Retinal pigment epithelial cell (primary cell): ENCODE measurements at regions not wholly inside any gene's neighbourhood (a gene's known extent, or its start where the extent isn't known, plus 50 kb on each side); places are given as distances from the start of the nearest gene placed in this dataset.

Experiments used
- DNase-seq: peaks from one replicate; pipeline ENCODE4 v3.0.0-alpha.2; 2010; ENCODE audit warnings: low read depth
- H3K4me3 ChIP-seq: 2 replicates; pipeline ENCODE4 v1.5.1; 2011; ENCODE audit warnings: mild to moderate bottlenecking, low read length, control low read depth, moderate library complexity
- CTCF ChIP-seq: conservative IDR thresholded peaks from 2 replicates; pipeline ENCODE4 v1.5.1; 2011; ENCODE audit warnings: low read depth, low read length, control low read depth, inconsistent platforms

GRCh38 chr12:127013197-127013596, 1253.8 kb upstream of the TMEM132C start:
- no peak for DNase-seq
- H3K4me3 ChIP-seq = no peak overlapping the region
- TF ChIP-seq CTCF = no peak

GRCh38 chr12:127014079-127014478, 1252.9 kb upstream of the TMEM132C start:
- DNase-seq = no peak
- TF ChIP-seq CTCF = no peak
- no peak overlapping the region for H3K4me3 ChIP-seq

GRCh38 chr12:127024791-127025190, 1242.2 kb upstream of the TMEM132C start:
- H3K4me3 ChIP-seq = no peak overlapping the region
- DNase-seq = no peak
- no peak for TF ChIP-seq CTCF

- no peak for DNase-seq
- no peak for TF ChIP-seq CTCF
- H3K4me3 ChIP-seq = no peak overlapping the region
Measured at GRCh38 chr12:127025545-127025944, 1241.4 kb upstream of the TMEM132C start.

- no peak for TF ChIP-seq CTCF
- DNase-seq = no peak
- H3K4me3 ChIP-seq = no peak overlapping the region
Measured at GRCh38 chr12:127035011-127035879, 1231.7 kb upstream of the TMEM132C start.

GRCh38 chr12:127038152-127038551, 1228.8 kb upstream of the TMEM132C start:
- TF ChIP-seq CTCF = no peak
- H3K4me3 ChIP-seq = no peak overlapping the region
- no peak for DNase-seq

GRCh38 chr12:127038761-127039160, 1228.2 kb upstream of the TMEM132C start:
- no peak for TF ChIP-seq CTCF
- no peak for DNase-seq

More at GRCh38 chr12:127038761-127039160, 1228.2 kb upstream of the TMEM132C start:
- no peak overlapping the region for H3K4me3 ChIP-seq
